Fibroblast of the aortic adventitia (primary cell): ENCODE measurements at regions not wholly inside any gene's neighbourhood (a gene's known extent, or its start where the extent isn't known, plus 50 kb on each side); places are given as distances from the start of the nearest gene placed in this dataset.

ENCODE experiments used
- DNase-seq: peaks from one replicate; pipeline ENCODE4 v3.0.0-alpha.2; 2010; ENCODE audit warnings: low read depth
- H3K4me3 ChIP-seq: 2 replicates; pipeline ENCODE4 v1.5.1; 2011; ENCODE audit warnings: low read depth, mild to moderate bottlenecking, control low read depth, low read length, moderate library complexity
- TF ChIP-seq, protein P1 (sequence below): IDR thresholded peaks from 2 replicates; pipeline ENCODE4 v1.5.1; 2011; ENCODE audit warnings: mild to moderate bottlenecking, low read length, control low read depth, inconsistent platforms; ENCODE audit not compliant: insufficient read depth

- TF ChIP-seq, protein P1, sequence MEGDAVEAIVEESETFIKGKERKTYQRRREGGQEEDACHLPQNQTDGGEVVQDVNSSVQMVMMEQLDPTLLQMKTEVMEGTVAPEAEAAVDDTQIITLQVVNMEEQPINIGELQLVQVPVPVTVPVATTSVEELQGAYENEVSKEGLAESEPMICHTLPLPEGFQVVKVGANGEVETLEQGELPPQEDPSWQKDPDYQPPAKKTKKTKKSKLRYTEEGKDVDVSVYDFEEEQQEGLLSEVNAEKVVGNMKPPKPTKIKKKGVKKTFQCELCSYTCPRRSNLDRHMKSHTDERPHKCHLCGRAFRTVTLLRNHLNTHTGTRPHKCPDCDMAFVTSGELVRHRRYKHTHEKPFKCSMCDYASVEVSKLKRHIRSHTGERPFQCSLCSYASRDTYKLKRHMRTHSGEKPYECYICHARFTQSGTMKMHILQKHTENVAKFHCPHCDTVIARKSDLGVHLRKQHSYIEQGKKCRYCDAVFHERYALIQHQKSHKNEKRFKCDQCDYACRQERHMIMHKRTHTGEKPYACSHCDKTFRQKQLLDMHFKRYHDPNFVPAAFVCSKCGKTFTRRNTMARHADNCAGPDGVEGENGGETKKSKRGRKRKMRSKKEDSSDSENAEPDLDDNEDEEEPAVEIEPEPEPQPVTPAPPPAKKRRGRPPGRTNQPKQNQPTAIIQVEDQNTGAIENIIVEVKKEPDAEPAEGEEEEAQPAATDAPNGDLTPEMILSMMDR, result no peak
- DNase-seq, result no peak
- H3K4me3 ChIP-seq, result no peak overlapping the region
Measured at GRCh38 chr4:92183825-92184224, 119.9 kb upstream of the GRID2 start.

- no peak overlapping the region for H3K4me3 ChIP-seq
- TF ChIP-seq, protein P1, result no peak
- peak; percentile 97 for DNase-seq
Measured at GRCh38 chr4:92184566-92184965, 119.2 kb upstream of the GRID2 start.

DNA sequence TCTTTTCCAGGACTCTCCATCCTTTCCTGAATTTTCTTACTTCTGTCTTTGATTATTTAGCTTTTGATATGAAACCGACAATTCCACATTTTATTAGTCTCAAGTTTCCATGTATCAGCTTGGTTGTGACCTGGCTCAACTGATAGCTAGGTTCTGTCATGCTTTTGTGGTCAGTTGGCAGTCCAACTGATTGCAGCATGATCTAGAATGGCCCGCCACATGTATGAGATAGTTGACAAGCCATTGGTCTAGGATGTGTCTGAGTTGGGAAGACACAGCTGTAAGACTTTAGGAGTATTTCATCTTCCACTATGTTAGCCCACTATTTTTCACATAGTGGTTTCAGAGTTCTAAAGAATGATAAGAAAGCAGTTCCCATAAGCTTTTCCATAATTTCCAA is 117.5 kb upstream of the GRID2 start:
- H3K4me3 ChIP-seq, result no peak overlapping the region
- TF ChIP-seq, protein P1, result no peak
- DNase-seq, result peak; percentile 20

DNA sequence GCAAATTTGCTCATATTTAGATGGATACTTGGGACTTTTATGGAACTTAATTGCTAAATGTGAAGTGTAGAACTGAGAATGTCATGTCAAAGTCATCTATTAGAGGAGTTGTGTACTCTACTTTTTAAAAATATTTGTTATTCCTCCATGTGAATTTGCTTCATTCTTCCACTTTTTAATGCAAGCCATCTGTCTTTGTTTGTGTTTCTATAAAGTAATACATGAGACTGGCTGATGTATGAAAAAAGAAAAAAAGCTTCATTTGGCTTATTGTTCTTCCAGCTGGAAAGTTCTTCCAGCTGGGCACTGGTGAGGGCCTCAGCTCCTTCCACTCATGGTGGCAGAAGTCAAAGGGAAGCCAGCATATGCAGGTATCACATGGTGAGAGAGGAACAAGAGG is 114.6 kb upstream of the GRID2 start:
- TF ChIP-seq, protein P1, result no peak
- DNase-seq, result no peak
- no peak overlapping the region for H3K4me3 ChIP-seq

- no peak overlapping the region for H3K4me3 ChIP-seq
- peak; percentile 78 for DNase-seq
- TF ChIP-seq, protein P1, result no peak
Measured at GRCh38 chr4:92198711-92199110, 105.1 kb upstream of the GRID2 start.

DNA sequence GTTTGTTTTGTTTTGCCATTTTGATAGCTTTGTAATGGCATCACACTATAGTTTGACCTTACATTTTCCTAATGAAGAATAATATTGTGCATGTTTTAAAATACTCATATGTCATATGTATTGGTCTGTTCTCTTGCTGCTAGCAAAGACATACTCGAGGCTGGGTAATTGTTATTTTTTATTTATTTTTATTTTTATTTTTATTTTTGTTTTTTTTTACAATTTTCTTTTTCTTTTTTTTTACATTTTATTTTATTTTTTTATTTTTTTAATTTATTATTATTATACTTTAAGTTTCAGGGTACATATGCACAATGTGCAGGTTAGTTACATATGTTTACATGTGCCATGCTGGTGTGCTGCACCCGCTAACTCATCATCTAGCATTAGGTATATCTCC is 104.6 kb upstream of the GRID2 start:
- H3K4me3 ChIP-seq, result no peak overlapping the region
- no peak for DNase-seq
- TF ChIP-seq, protein P1, result no peak

- TF ChIP-seq, protein P1, result no peak
- no peak overlapping the region for H3K4me3 ChIP-seq
- DNase-seq, result no peak
Measured at GRCh38 chr4:92210906-92211305, 92.9 kb upstream of the GRID2 start.
